GM12878 (cell line): ENCODE measurements at regions not wholly inside any gene's neighbourhood (a gene's known extent, or its start where the extent isn't known, plus 50 kb on each side); places are given as distances from the start of the nearest gene placed in this dataset.

ENCODE experiments used
- BCLAF1 ChIP-seq: fragments of 450-650 bp; IDR thresholded peaks from 2 replicates; pipeline ENCODE4 v1.6.1; 2017; ENCODE audit warnings: antibody characterized with exemption, mild to moderate bottlenecking, moderate library complexity
- ESRRA ChIP-seq: IDR thresholded peaks from 2 replicates; pipeline ENCODE4 v1.6.1; 2012; ENCODE audit warnings: mild to moderate bottlenecking, low read length, improper control_type of control experiment
- PBX3 ChIP-seq: IDR thresholded peaks from 2 replicates; pipeline ENCODE4 v1.6.1; 2011; ENCODE audit warnings: mild to moderate bottlenecking, low read depth, low read length, moderate library complexity; ENCODE audit not compliant: insufficient replicate concordance
- POLR2AphosphoS5 ChIP-seq: IDR thresholded peaks from 2 replicates; pipeline ENCODE4 v1.6.1; 2011; ENCODE audit warnings: mild to moderate bottlenecking, low read length, inconsistent platforms
- RFX5 ChIP-seq: IDR thresholded peaks from 2 replicates; pipeline ENCODE4 v1.6.1; 2011; ENCODE audit warnings: low read depth, low read length, improper control_type of control experiment
- TF ChIP-seq, protein P1 (sequence below), 3 experiments: IDR thresholded peaks in 2 of 3; conservative IDR thresholded peaks in 1 of 3; 2 replicates each; pipeline ENCODE4 v1.5.1; 2011; ENCODE audit warnings: low read depth in 3 of 3, low read length in 3 of 3, mild to moderate bottlenecking in 3 of 3, control low read depth in 2 of 3, moderate library complexity in 2 of 3, inconsistent platforms in 1 of 3, mixed read lengths in 1 of 3; ENCODE audit not compliant: control insufficient read depth in 2 of 3, insufficient read depth in 1 of 3; ENCODE audit errors: extremely low read depth in 1 of 3

DNA sequence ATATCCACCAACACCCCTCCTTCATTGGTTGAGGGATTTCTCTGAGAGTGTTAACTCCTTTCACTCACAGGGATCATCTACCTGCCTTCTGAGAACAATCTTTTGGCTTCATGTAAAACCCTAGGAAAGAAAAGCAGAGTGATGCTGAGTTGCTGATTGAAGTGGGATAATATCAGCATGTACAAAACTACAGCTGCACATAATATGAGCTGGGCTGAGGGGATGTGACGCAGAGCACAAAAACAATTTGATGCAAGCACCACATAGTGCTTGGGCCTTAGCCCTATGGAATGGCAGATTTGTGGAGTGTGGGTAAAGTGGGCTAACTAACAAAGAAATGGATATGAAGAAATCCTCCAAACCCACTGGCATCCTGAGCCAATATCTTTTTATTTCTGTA lies 267.6 kb upstream of the KCNH8 start:
- no peak for TF ChIP-seq BCLAF1
- no peak for TF ChIP-seq POLR2AphosphoS5
- no peak for TF ChIP-seq ESRRA
- TF ChIP-seq PBX3: no peak
- TF ChIP-seq, protein P1, sequence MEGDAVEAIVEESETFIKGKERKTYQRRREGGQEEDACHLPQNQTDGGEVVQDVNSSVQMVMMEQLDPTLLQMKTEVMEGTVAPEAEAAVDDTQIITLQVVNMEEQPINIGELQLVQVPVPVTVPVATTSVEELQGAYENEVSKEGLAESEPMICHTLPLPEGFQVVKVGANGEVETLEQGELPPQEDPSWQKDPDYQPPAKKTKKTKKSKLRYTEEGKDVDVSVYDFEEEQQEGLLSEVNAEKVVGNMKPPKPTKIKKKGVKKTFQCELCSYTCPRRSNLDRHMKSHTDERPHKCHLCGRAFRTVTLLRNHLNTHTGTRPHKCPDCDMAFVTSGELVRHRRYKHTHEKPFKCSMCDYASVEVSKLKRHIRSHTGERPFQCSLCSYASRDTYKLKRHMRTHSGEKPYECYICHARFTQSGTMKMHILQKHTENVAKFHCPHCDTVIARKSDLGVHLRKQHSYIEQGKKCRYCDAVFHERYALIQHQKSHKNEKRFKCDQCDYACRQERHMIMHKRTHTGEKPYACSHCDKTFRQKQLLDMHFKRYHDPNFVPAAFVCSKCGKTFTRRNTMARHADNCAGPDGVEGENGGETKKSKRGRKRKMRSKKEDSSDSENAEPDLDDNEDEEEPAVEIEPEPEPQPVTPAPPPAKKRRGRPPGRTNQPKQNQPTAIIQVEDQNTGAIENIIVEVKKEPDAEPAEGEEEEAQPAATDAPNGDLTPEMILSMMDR (IDR thresholded peaks at IDR 0.05 in 2 of 3, conservative IDR thresholded peaks at IDR 0.05 in 1 of 3; ENCODE audit: control insufficient read depth in 2 of 3, extremely low read depth in 1 of 3, insufficient read depth in 1 of 3, low read depth in 3 of 3, low read length in 3 of 3): no peak
- no peak for TF ChIP-seq RFX5
